Activated CD8-positive, alpha-beta T cell treated with anti-CD3 and anti-CD28 coated beads for 36 hours (primary cell): ENCODE measurements at regions not wholly inside any gene's neighbourhood (a gene's known extent, or its start where the extent isn't known, plus 50 kb on each side); places are given as distances from the start of the nearest gene placed in this dataset.

Source experiments
- ATAC-seq: fragments of 200-7000 bp; cut with Tn5 transposase; one replicate; pipeline ENCODE4 v1.10.0; 2021; ENCODE audit warnings: mild to moderate bottlenecking, moderate library complexity
- CTCF ChIA-PET: fragments of 350-600 bp; sonication (Branson Sonifier 250); formaldehyde crosslinking; loops from one replicate; lab custom pipeline; 2021; ENCODE audit warnings: antibody characterized with exemption; lab: Charles Lee
- POLR2A ChIA-PET: fragments of 350-600 bp; sonication (Branson Sonifier 250); formaldehyde crosslinking; loops from one replicate; lab custom pipeline; 2021; ENCODE audit warnings: antibody characterized with exemption; lab: Charles Lee
- DNase-seq: peaks from one replicate; pipeline ENCODE4 v3.0.0-alpha.2; 2020
- H3K27ac Mint-ChIP-seq: one replicate; pipeline ENCODE4 v1.8.0; 2021; ENCODE audit warnings: mild to moderate bottlenecking, mixed read lengths
- H3K27me3 Mint-ChIP-seq: one replicate; pipeline ENCODE4 v1.8.0; 2021; ENCODE audit warnings: mixed read lengths
- H3K36me3 Mint-ChIP-seq: one replicate; pipeline ENCODE4 v1.8.0; 2021; ENCODE audit warnings: low read depth, mixed read lengths
- H3K4me1 Mint-ChIP-seq: one replicate; pipeline ENCODE4 v1.8.0; 2021; ENCODE audit warnings: low read depth, mixed read lengths
- H3K4me3 Mint-ChIP-seq: one replicate; pipeline ENCODE4 v1.8.0; 2021; ENCODE audit warnings: mild to moderate bottlenecking, moderate library complexity, mixed read lengths
- H3K9me3 Mint-ChIP-seq: one replicate; pipeline ENCODE4 v1.8.0; 2021; ENCODE audit warnings: mixed read lengths
- intact Hi-C: fragments of 100-400 bp; cut with micrococcal nuclease; formaldehyde crosslinking; loops from one replicate; pipeline ENCODE4 v1.10.0; 2022
- TF ChIP-seq, protein P1 (sequence below): fragments of 200-600 bp; IDR thresholded peaks from one replicate; pipeline ENCODE4 v1.8.0; 2022; ENCODE audit warnings: antibody characterized with exemption, mild to moderate bottlenecking

DNA sequence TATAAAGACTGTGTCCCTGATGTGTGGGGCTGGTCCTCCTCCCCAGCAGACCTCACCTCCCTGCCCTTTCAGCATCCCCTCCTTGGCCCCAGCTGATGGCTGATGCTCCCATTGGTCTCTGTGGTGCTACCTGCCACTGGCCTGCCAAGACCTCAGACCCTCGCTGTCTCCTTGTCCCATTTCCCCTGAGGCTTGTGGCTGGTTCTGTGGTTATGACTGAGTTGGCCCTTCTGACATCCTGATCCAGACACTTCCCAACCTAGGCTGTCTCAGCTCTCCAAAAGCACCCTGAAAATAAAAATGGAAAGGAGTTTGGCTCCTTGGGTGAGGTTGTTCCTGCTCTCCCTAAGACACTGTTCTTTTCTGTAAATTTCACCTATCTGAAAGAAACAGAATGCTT is 214.2 kb downstream of the RPS24 start:
- Mint-ChIP-seq H3K27ac (no peak overlapping the region), H3K4me1 (peaks cover 17% of the 10 kb centered on the region), H3K9me3 (peaks cover 12% of the 10 kb centered on the region), H3K27me3 (peaks cover 9% of the 10 kb centered on the region), H3K36me3 (no peaks in the 10 kb centered on the region), H3K4me3 (no peak overlapping the region)
- DNase-seq: no peak
- no peak for ATAC-seq
- TF ChIP-seq, protein P1, sequence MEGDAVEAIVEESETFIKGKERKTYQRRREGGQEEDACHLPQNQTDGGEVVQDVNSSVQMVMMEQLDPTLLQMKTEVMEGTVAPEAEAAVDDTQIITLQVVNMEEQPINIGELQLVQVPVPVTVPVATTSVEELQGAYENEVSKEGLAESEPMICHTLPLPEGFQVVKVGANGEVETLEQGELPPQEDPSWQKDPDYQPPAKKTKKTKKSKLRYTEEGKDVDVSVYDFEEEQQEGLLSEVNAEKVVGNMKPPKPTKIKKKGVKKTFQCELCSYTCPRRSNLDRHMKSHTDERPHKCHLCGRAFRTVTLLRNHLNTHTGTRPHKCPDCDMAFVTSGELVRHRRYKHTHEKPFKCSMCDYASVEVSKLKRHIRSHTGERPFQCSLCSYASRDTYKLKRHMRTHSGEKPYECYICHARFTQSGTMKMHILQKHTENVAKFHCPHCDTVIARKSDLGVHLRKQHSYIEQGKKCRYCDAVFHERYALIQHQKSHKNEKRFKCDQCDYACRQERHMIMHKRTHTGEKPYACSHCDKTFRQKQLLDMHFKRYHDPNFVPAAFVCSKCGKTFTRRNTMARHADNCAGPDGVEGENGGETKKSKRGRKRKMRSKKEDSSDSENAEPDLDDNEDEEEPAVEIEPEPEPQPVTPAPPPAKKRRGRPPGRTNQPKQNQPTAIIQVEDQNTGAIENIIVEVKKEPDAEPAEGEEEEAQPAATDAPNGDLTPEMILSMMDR: no peak
- intact Hi-C loops: no loop called here
- CTCF ChIA-PET: no interaction called here
- POLR2A ChIA-PET: no interaction called here

DNA sequence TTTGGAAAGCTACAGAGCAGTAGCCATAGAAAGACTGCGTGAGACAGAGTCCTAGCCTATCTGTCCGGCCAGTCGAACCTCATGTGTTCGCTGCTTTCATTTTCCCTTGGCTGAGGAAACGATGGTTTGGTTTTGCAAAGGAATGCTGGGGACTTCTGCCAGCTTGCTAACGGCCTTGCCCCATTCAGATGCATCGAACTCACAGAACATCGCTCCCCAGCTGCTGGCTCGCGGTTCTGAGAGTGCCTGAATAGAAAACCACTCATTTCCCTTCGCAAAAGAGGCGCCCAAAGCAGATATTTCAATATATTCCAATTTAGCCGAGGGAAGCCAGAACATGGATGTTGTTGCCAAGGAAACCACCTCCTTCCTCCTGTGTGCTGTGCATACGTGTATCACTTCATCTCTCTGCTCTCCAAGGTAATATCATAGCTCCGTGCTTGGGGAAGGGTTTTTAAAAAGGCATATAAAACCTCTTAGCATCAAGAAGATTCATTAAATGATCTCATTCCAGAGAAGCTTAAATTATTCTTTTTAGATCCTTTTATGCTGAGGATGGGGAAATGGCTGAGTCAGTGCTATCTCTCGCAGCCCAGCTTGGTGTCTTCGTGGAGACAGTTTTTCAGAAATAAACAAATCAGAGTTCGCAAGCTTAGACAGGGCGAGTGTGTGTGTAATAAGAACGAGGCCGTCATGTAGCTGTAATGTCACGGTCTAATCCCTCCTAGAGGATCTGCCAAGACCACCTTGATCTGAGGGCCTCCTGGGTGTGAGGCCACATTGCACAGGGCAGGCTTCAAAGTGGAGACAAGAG is 215.2 kb downstream of the RPS24 start:
- ChIA-PET POLR2A (no interaction called here), CTCF (no interaction called here)
- ATAC-seq: no peak
- TF ChIP-seq, protein P1: no peak
- Mint-ChIP-seq H3K4me1 (peaks cover 17% of the 10 kb centered on the region), H3K36me3 (no peaks in the 10 kb centered on the region), H3K9me3 (peaks cover 4% of the 10 kb centered on the region), H3K27ac (no peak overlapping the region), H3K4me3 (no peak overlapping the region), H3K27me3 (peaks cover 9% of the 10 kb centered on the region)
- no peak for DNase-seq
- intact Hi-C loops: no loop called here

DNA sequence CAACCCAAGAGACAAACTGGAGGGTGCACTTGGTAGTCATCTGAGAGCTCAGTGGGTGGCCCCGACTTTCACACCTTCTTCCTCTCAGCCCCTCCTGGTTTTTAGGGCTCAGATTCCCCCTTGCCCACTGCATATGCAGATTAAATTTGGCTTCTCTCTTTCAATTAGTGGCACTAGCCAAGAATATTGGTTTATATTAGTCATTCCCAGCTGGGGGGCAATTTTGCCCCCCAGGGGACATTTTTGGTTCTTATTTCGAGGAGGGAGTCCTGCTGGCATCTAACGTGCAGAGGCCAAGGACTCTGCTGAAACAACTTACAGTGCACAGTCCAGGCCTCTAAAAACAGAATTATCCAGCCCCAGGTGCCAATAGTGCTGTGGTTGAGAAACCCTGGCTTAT is 216.0 kb downstream of the RPS24 start:
- ATAC-seq: no peak
- POLR2A ChIA-PET: no interaction called here
- peaks cover 4% of the 10 kb centered on the region for H3K9me3 Mint-ChIP-seq
- H3K4me3 Mint-ChIP-seq: no peak overlapping the region
- H3K36me3 Mint-ChIP-seq: no peaks in the 10 kb centered on the region
- TF ChIP-seq, protein P1: no peak
- CTCF ChIA-PET: no interaction called here
- H3K27me3 Mint-ChIP-seq: peaks cover 9% of the 10 kb centered on the region
- H3K27ac Mint-ChIP-seq: no peak overlapping the region
- peaks cover 17% of the 10 kb centered on the region for H3K4me1 Mint-ChIP-seq
- DNase-seq: no peak
- intact Hi-C loops: no loop called here

GRCh38 chr10:78250313-78251015 is 216.8 kb downstream of the RPS24 start:
- DNase-seq (no peak), ATAC-seq (no peak)
- peaks cover 1% of the 10 kb centered on the region for H3K9me3 Mint-ChIP-seq
- no peaks in the 10 kb centered on the region for H3K36me3 Mint-ChIP-seq
- intact Hi-C loops: no loop called here
- H3K4me3 Mint-ChIP-seq: no peak overlapping the region
- H3K4me1 Mint-ChIP-seq: peaks cover 17% of the 10 kb centered on the region
- TF ChIP-seq, protein P1: no peak
- POLR2A ChIA-PET: no interaction called here
- CTCF ChIA-PET: no interaction called here
- peaks cover 9% of the 10 kb centered on the region for H3K27me3 Mint-ChIP-seq
- H3K27ac Mint-ChIP-seq: no peak overlapping the region

DNA sequence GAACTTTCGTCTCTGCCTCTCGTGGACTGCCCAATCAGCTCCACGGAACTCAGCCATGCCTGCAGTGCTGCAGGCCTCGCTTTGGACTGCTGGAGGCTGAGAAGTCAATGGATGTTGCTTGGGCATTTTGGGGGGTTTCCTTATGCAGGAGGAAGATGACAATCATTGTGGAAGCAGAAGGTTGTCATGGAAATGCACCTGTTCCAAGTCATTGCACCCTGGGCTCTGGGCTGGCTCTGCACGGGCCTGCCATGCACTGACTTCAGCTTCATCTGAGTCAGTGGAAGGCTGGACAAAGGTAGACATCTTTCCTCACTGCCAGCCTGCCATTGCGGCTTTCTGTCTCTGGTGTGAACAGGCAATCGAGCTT is 217.3 kb downstream of the RPS24 start:
- H3K9me3 Mint-ChIP-seq: peaks cover 1% of the 10 kb centered on the region
- no peak overlapping the region for H3K27ac Mint-ChIP-seq
- ATAC-seq: no peak
- DNase-seq: no peak
- POLR2A ChIA-PET: no interaction called here
- intact Hi-C loops: no loop called here
- H3K4me1 Mint-ChIP-seq: peaks cover 17% of the 10 kb centered on the region
- H3K27me3 Mint-ChIP-seq: peaks cover 9% of the 10 kb centered on the region
- CTCF ChIA-PET: no interaction called here
- no peaks in the 10 kb centered on the region for H3K36me3 Mint-ChIP-seq
- TF ChIP-seq, protein P1: no peak
- no peak overlapping the region for H3K4me3 Mint-ChIP-seq
